CD4-positive, alpha-beta T cell (primary cell): ENCODE measurements at regions not wholly inside any gene's neighbourhood (a gene's known extent, or its start where the extent isn't known, plus 50 kb on each side); places are given as distances from the start of the nearest gene placed in this dataset.

Experiments
- ATAC-seq: fragments of 200-7000 bp; cut with Tn5 transposase; one replicate; pipeline ENCODE4 v1.10.0; 2022; ENCODE audit warnings: mild to moderate bottlenecking; ENCODE audit not compliant: poor library complexity
- CTCF ChIA-PET: fragments of 350-600 bp; sonication (Branson Sonifier 250); formaldehyde crosslinking; loops from one replicate; lab custom pipeline; 2021; ENCODE audit warnings: antibody characterized with exemption, inconsistent platforms; lab: Charles Lee
- POLR2A ChIA-PET: fragments of 350-600 bp; sonication (Branson Sonifier 250); formaldehyde crosslinking; loops from one replicate; lab custom pipeline; 2021; ENCODE audit warnings: antibody characterized with exemption, inconsistent platforms; lab: Charles Lee
- DNase-seq, 14 experiments: peaks; one replicate each; pipeline ENCODE4 v3.0.0-alpha.2; 2013 to 2020; ENCODE audit warnings: mixed read lengths in 2 of 14
- H3K27ac ChIP-seq, 2 donors: one replicate each; pipeline versions ENCODE4 v1.5.1 to v1.7.0; 2013; ENCODE audit warnings: low read length in 2 of 2, low read depth in 1 of 2, mild to moderate bottlenecking in 1 of 2
- H3K27me3 ChIP-seq, 2 experiments: 1 replicate in 1 of 2; 2 replicates in 1 of 2; pipeline versions ENCODE4 v1.6.1 to v1.7.0; 2013; ENCODE audit warnings: low read length in 2 of 2, control low read depth in 1 of 2, mild to moderate bottlenecking in 1 of 2, moderate library complexity in 1 of 2; ENCODE audit not compliant: insufficient read depth in 2 of 2, control insufficient read depth in 1 of 2
- H3K36me3 ChIP-seq: one replicate; pipeline ENCODE4 v1.6.1; 2013; ENCODE audit warnings: low read length, control low read depth; ENCODE audit not compliant: insufficient read depth
- H3K4me1 ChIP-seq: one replicate; pipeline ENCODE4 v1.6.1; 2013; ENCODE audit warnings: low read length, control low read depth; ENCODE audit not compliant: insufficient read depth
- H3K4me3 ChIP-seq: one replicate; pipeline ENCODE4 v1.5.1; 2013; ENCODE audit warnings: mild to moderate bottlenecking, low read length, moderate library complexity
- H3K9me3 ChIP-seq, 2 experiments: 1 replicate in 1 of 2; 2 replicates in 1 of 2; pipeline versions ENCODE4 v1.6.1 to v1.7.0; 2013; ENCODE audit warnings: low read length in 2 of 2, mild to moderate bottlenecking in 2 of 2, control low read depth in 1 of 2, moderate library complexity in 1 of 2; ENCODE audit not compliant: control insufficient read depth in 1 of 2, insufficient read depth in 1 of 2
- H3K27ac Mint-ChIP-seq: one replicate; pipeline ENCODE4 v1.8.0; 2020; ENCODE audit warnings: mixed read lengths
- H3K27me3 Mint-ChIP-seq: one replicate; pipeline ENCODE4 v1.8.0; 2021; ENCODE audit warnings: mixed read lengths
- H3K36me3 Mint-ChIP-seq: one replicate; pipeline ENCODE4 v1.8.0; 2021; ENCODE audit warnings: low read depth, mixed read lengths
- H3K4me1 Mint-ChIP-seq: one replicate; pipeline ENCODE4 v1.8.0; 2021; ENCODE audit warnings: low read depth, mixed read lengths
- H3K4me3 Mint-ChIP-seq: one replicate; pipeline ENCODE4 v1.8.0; 2020; ENCODE audit warnings: mild to moderate bottlenecking, mixed read lengths
- H3K9me3 Mint-ChIP-seq: one replicate; pipeline ENCODE4 v1.8.0; 2020; ENCODE audit warnings: mixed read lengths
- intact Hi-C, 2 experiments: fragments of 100-400 bp; cut with DNase I in 1 of 2; cut with micrococcal nuclease in 1 of 2; formaldehyde crosslinking; loops; one replicate each; pipeline versions ENCODE4 v1.15.1 to v1.9.0; 2023 to 2025; cut with DNase I, micrococcal nuclease
- TF ChIP-seq, protein P1 (sequence below): fragments of 200-600 bp; IDR thresholded peaks from one replicate; pipeline ENCODE4 v1.8.0; 2022; ENCODE audit warnings: antibody characterized with exemption, mild to moderate bottlenecking

- intact Hi-C loops: no loop called here
- POLR2A ChIA-PET: no interaction called here
Observed at GRCh38 chr14:62592877-62593276, 452.4 kb downstream of the KCNH5 start.

GRCh38 chr14:62597143-62597542 lies 448.1 kb downstream of the KCNH5 start:
- TF ChIP-seq, protein P1, sequence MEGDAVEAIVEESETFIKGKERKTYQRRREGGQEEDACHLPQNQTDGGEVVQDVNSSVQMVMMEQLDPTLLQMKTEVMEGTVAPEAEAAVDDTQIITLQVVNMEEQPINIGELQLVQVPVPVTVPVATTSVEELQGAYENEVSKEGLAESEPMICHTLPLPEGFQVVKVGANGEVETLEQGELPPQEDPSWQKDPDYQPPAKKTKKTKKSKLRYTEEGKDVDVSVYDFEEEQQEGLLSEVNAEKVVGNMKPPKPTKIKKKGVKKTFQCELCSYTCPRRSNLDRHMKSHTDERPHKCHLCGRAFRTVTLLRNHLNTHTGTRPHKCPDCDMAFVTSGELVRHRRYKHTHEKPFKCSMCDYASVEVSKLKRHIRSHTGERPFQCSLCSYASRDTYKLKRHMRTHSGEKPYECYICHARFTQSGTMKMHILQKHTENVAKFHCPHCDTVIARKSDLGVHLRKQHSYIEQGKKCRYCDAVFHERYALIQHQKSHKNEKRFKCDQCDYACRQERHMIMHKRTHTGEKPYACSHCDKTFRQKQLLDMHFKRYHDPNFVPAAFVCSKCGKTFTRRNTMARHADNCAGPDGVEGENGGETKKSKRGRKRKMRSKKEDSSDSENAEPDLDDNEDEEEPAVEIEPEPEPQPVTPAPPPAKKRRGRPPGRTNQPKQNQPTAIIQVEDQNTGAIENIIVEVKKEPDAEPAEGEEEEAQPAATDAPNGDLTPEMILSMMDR: no peak
- Mint-ChIP-seq H3K36me3 (no peaks in the 10 kb centered on the region), H3K4me1 (no peaks in the 10 kb centered on the region), H3K9me3 (peaks cover 10% of the 10 kb centered on the region), H3K27ac (no peak overlapping the region), H3K27me3 (no peaks in the 10 kb centered on the region), H3K4me3 (no peak overlapping the region)
- intact Hi-C loops: no loop called here
- no peaks in the 10 kb centered on the region for H3K4me1 ChIP-seq
- no peak overlapping the region for H3K4me3 ChIP-seq
- no peaks in the 10 kb centered on the region for H3K36me3 ChIP-seq
- POLR2A ChIA-PET: no interaction called here
- ATAC-seq (no peak), DNase-seq (no peak)
- H3K9me3 ChIP-seq: peaks cover 8 to 17% of the 10 kb centered on the region in 2 experiments
- H3K27ac ChIP-seq: no peak overlapping the region
- no peaks in the 10 kb centered on the region for H3K27me3 ChIP-seq
- CTCF ChIA-PET: no interaction called here

More at GRCh38 chr14:62592877-62593276, 452.4 kb downstream of the KCNH5 start:
- CTCF ChIA-PET: no interaction called here
- TF ChIP-seq, protein P1: no peak
- Histone ChIP-seq H3K4me1 (no peaks in the 10 kb centered on the region), H3K27ac (no peak overlapping the region), H3K36me3 (no peaks in the 10 kb centered on the region), H3K4me3 (no peak overlapping the region), H3K27me3 (no peaks in the 10 kb centered on the region), H3K9me3 (peaks cover 0 to 12% of the 10 kb centered on the region in 2 experiments)
- ATAC-seq (no peak), DNase-seq (no peak)
- Mint-ChIP-seq H3K36me3 (no peaks in the 10 kb centered on the region), H3K4me3 (no peak overlapping the region), H3K27me3 (no peaks in the 10 kb centered on the region), H3K27ac (no peak overlapping the region), H3K9me3 (peaks cover 6% of the 10 kb centered on the region), H3K4me1 (no peaks in the 10 kb centered on the region)

- no peaks in the 10 kb centered on the region for H3K27me3 Mint-ChIP-seq
- Histone ChIP-seq H3K27ac (no peak overlapping the region), H3K4me1 (no peaks in the 10 kb centered on the region), H3K27me3 (no peaks in the 10 kb centered on the region), H3K36me3 (no peaks in the 10 kb centered on the region), H3K9me3 (peaks cover 8 to 17% of the 10 kb centered on the region in 2 experiments), H3K4me3 (no peak overlapping the region)
- no peak for ATAC-seq
- H3K27ac Mint-ChIP-seq: no peak overlapping the region
- no peaks in the 10 kb centered on the region for H3K4me1 Mint-ChIP-seq
- TF ChIP-seq, protein P1: no peak
- no peaks in the 10 kb centered on the region for H3K36me3 Mint-ChIP-seq
- intact Hi-C loops: no loop called here
- H3K9me3 Mint-ChIP-seq: peaks cover 11% of the 10 kb centered on the region
- no peak for DNase-seq
- ChIA-PET CTCF (no interaction called here), POLR2A (no interaction called here)
- H3K4me3 Mint-ChIP-seq: no peak overlapping the region
Observed at GRCh38 chr14:62599616-62600385, 445.5 kb downstream of the KCNH5 start.
